A673 (cell line): ENCODE measurements at regions not wholly inside any gene's neighbourhood (a gene's known extent, or its start where the extent isn't known, plus 50 kb on each side); places are given as distances from the start of the nearest gene placed in this dataset.

Source experiments
- CTCF ChIP-seq: fragments of 300-800, 200-600 bp; sonication (generic); conservative IDR thresholded peaks from 2 replicates; pipeline ENCODE4 v1.5.1; 2017; ENCODE audit warnings: low read depth, mild to moderate bottlenecking, antibody characterized with exemption, low read length, moderate library complexity, mixed read lengths
- EZH2 ChIP-seq: fragments of 200-600 bp; sonication (generic); IDR thresholded peaks from 2 replicates; pipeline ENCODE4 v1.6.1; 2017; ENCODE audit warnings: borderline replicate concordance, low read depth, mild to moderate bottlenecking, mixed read lengths, antibody characterized with exemption, low read length; ENCODE audit not compliant: poor library complexity, severe bottlenecking

GRCh38 chr2:153308466-153308865, 170.1 kb downstream of the RPRM start:
- no peak for TF ChIP-seq CTCF
- no peak for TF ChIP-seq EZH2
